ENCODE measurements at regions not wholly inside any gene's neighbourhood (a gene's known extent, or its start where the extent isn't known, plus 50 kb on each side); places are given as distances from the start of the nearest gene placed in this dataset.

- Histone ChIP-seq H3K4me2 (no peak overlapping the region), H3K9ac (no peak overlapping the region), H4K20me1 (ENCODE audit: insufficient read depth) (no peaks in the 10 kb centered on the region), H2AFZ (ENCODE audit: low read depth) (no peak overlapping the region), H3K27me3 (ENCODE audit: insufficient read depth, low read depth) (no peaks in the 10 kb centered on the region), H3K4me1 (ENCODE audit: low read depth, poor library complexity, severe bottlenecking) (no peaks in the 10 kb centered on the region), H3K36me3 (ENCODE audit: insufficient read depth) (no peaks in the 10 kb centered on the region), H3K27ac (no peak overlapping the region), H3K4me3 (IDR thresholded peaks at IDR 0.05; ENCODE audit: insufficient read depth, low read depth, low read length) (no peak overlapping the region), H3K79me2 (ENCODE audit: insufficient read depth, low read depth) (no peaks in the 10 kb centered on the region)
- no peak for TF ChIP-seq CTCF (conservative IDR thresholded peaks at IDR 0.05; ENCODE audit: low read depth, low read length)
These were observed 479.7 kb upstream of the MGAT4C start for GRCh38 chr12:86735851-86736250.

- TF ChIP-seq CTCF (conservative IDR thresholded peaks at IDR 0.05; ENCODE audit: low read depth, low read length): no peak
- Histone ChIP-seq H2AFZ (ENCODE audit: low read depth) (no peak overlapping the region), H3K27ac (no peak overlapping the region), H3K36me3 (ENCODE audit: insufficient read depth) (no peaks in the 10 kb centered on the region), H3K79me2 (ENCODE audit: insufficient read depth, low read depth) (no peaks in the 10 kb centered on the region), H3K27me3 (ENCODE audit: insufficient read depth, low read depth) (no peaks in the 10 kb centered on the region), H3K4me3 (IDR thresholded peaks at IDR 0.05; ENCODE audit: insufficient read depth, low read depth, low read length) (no peak overlapping the region), H4K20me1 (ENCODE audit: insufficient read depth) (no peaks in the 10 kb centered on the region), H3K4me2 (no peak overlapping the region), H3K4me1 (ENCODE audit: low read depth, poor library complexity, severe bottlenecking) (no peaks in the 10 kb centered on the region), H3K9ac (no peak overlapping the region)
These were observed 478.9 kb upstream of the MGAT4C start for GRCh38 chr12:86735072-86735471.

- H3K4me1 ChIP-seq (ENCODE audit: low read depth, poor library complexity, severe bottlenecking): no peaks in the 10 kb centered on the region
- H2AFZ ChIP-seq (ENCODE audit: low read depth): no peak overlapping the region
- no peaks in the 10 kb centered on the region for H3K79me2 ChIP-seq (ENCODE audit: insufficient read depth, low read depth)
- H4K20me1 ChIP-seq (ENCODE audit: insufficient read depth): no peaks in the 10 kb centered on the region
- H3K36me3 ChIP-seq (ENCODE audit: insufficient read depth): no peaks in the 10 kb centered on the region
- no peak overlapping the region for H3K4me2 ChIP-seq
- TF ChIP-seq CTCF (conservative IDR thresholded peaks at IDR 0.05; ENCODE audit: low read depth, low read length): no peak
- H3K27me3 ChIP-seq (ENCODE audit: insufficient read depth, low read depth): no peaks in the 10 kb centered on the region
- H3K27ac ChIP-seq: no peak overlapping the region
- no peak overlapping the region for H3K9ac ChIP-seq
- no peak overlapping the region for H3K4me3 ChIP-seq (IDR thresholded peaks at IDR 0.05; ENCODE audit: insufficient read depth, low read depth, low read length)
These were observed 474.0 kb upstream of the MGAT4C start for GRCh38 chr12:86730233-86730632.

GRCh38 chr12:86729739-86730138 lies 473.5 kb upstream of the MGAT4C start:
- Histone ChIP-seq H3K27ac (no peak overlapping the region), H3K36me3 (ENCODE audit: insufficient read depth) (no peaks in the 10 kb centered on the region), H2AFZ (ENCODE audit: low read depth) (no peak overlapping the region), H3K9ac (no peak overlapping the region), H3K4me2 (no peak overlapping the region), H4K20me1 (ENCODE audit: insufficient read depth) (no peaks in the 10 kb centered on the region), H3K4me3 (IDR thresholded peaks at IDR 0.05; ENCODE audit: insufficient read depth, low read depth, low read length) (no peak overlapping the region), H3K4me1 (ENCODE audit: low read depth, poor library complexity, severe bottlenecking) (no peaks in the 10 kb centered on the region), H3K27me3 (ENCODE audit: insufficient read depth, low read depth) (no peaks in the 10 kb centered on the region), H3K79me2 (ENCODE audit: insufficient read depth, low read depth) (no peaks in the 10 kb centered on the region)
- no peak for TF ChIP-seq CTCF (conservative IDR thresholded peaks at IDR 0.05; ENCODE audit: low read depth, low read length)

- no peak overlapping the region for H3K4me3 ChIP-seq (IDR thresholded peaks at IDR 0.05; ENCODE audit: insufficient read depth, low read depth, low read length)
- H4K20me1 ChIP-seq (ENCODE audit: insufficient read depth): no peaks in the 10 kb centered on the region
- no peak overlapping the region for H2AFZ ChIP-seq (ENCODE audit: low read depth)
- no peak overlapping the region for H3K9ac ChIP-seq
- H3K36me3 ChIP-seq (ENCODE audit: insufficient read depth): no peaks in the 10 kb centered on the region
- no peak overlapping the region for H3K4me2 ChIP-seq
- H3K27me3 ChIP-seq (ENCODE audit: insufficient read depth, low read depth): no peaks in the 10 kb centered on the region
- TF ChIP-seq CTCF (conservative IDR thresholded peaks at IDR 0.05; ENCODE audit: low read depth, low read length): no peak
- H3K79me2 ChIP-seq (ENCODE audit: insufficient read depth, low read depth): no peaks in the 10 kb centered on the region
- H3K27ac ChIP-seq: no peak overlapping the region
- H3K4me1 ChIP-seq (ENCODE audit: low read depth, poor library complexity, severe bottlenecking): no peaks in the 10 kb centered on the region
These were observed 471.0 kb upstream of the MGAT4C start for GRCh38 chr12:86727160-86727559.

All from KMS-11 (cell line).